ENCODE measurements at regions not wholly inside any gene's neighbourhood (a gene's known extent, or its start where the extent isn't known, plus 50 kb on each side); places are given as distances from the start of the nearest gene placed in this dataset.

GRCh38 chr4:149886786-149887490, 71.3 kb upstream of the IQCM start:
- no peak for DNase-seq (ENCODE audit: low read depth)
- H3K4me3 ChIP-seq (ENCODE audit: low read depth, low read length): no peak overlapping the region
- TF ChIP-seq CTCF (conservative IDR thresholded peaks at IDR 0.05; ENCODE audit: low read depth, low read length): no peak

- H3K4me3 ChIP-seq (ENCODE audit: low read depth, low read length): no peak overlapping the region
- DNase-seq (ENCODE audit: low read depth): no peak
- no peak for TF ChIP-seq CTCF (conservative IDR thresholded peaks at IDR 0.05; ENCODE audit: low read depth, low read length)
Observed at GRCh38 chr4:149889991-149890390, 74.3 kb upstream of the IQCM start.

- DNase-seq (ENCODE audit: low read depth): no peak
- TF ChIP-seq CTCF (conservative IDR thresholded peaks at IDR 0.05; ENCODE audit: low read depth, low read length): no peak
Observed at GRCh38 chr4:149890531-149890930, 74.9 kb upstream of the IQCM start.

GRCh38 chr4:149891426-149891825, 75.8 kb upstream of the IQCM start:
- TF ChIP-seq CTCF (conservative IDR thresholded peaks at IDR 0.05; ENCODE audit: low read depth, low read length): no peak
- DNase-seq (ENCODE audit: low read depth): no peak
- H3K4me3 ChIP-seq (ENCODE audit: low read depth, low read length): no peak overlapping the region

More at GRCh38 chr4:149890531-149890930, 74.9 kb upstream of the IQCM start:
- H3K4me3 ChIP-seq (ENCODE audit: low read depth, low read length): no peak overlapping the region

GRCh38 chr4:149896432-149896831, 80.8 kb upstream of the IQCM start:
- H3K4me3 ChIP-seq (ENCODE audit: low read depth, low read length): no peak overlapping the region
- no peak for DNase-seq (ENCODE audit: low read depth)
- TF ChIP-seq CTCF (conservative IDR thresholded peaks at IDR 0.05; ENCODE audit: low read depth, low read length): peak; percentile 81

GRCh38 chr4:149897783-149898182, 82.1 kb upstream of the IQCM start:
- no peak overlapping the region for H3K4me3 ChIP-seq (ENCODE audit: low read depth, low read length)
- DNase-seq (ENCODE audit: low read depth): no peak
- TF ChIP-seq CTCF (conservative IDR thresholded peaks at IDR 0.05; ENCODE audit: low read depth, low read length): peak; percentile 45

- no peak for TF ChIP-seq CTCF (conservative IDR thresholded peaks at IDR 0.05; ENCODE audit: low read depth, low read length)
- no peak overlapping the region for H3K4me3 ChIP-seq (ENCODE audit: low read depth, low read length)
Observed at GRCh38 chr4:149901128-149901527, 85.5 kb upstream of the IQCM start.

More at GRCh38 chr4:149901128-149901527, 85.5 kb upstream of the IQCM start:
- no peak for DNase-seq (ENCODE audit: low read depth)

All from epithelial cell of proximal tubule (primary cell).